D721Med (cell line): ENCODE measurements at regions not wholly inside any gene's neighbourhood (a gene's known extent, or its start where the extent isn't known, plus 50 kb on each side); places are given as distances from the start of the nearest gene placed in this dataset.

ENCODE experiments used
- DNase-seq: peaks from one replicate; pipeline ENCODE4 v3.0.0; 2011; ENCODE audit warnings: low spot score; ENCODE audit not compliant: insufficient read length
- FAIRE-seq: peaks from 2 replicates; lab custom pipeline; 2011; peaks lifted over from hg19 to GRCh38; lab: Jason Lieb, UNC
- CTCF ChIP-seq: IDR thresholded peaks from 2 replicates; pipeline ENCODE4 v1.5.1; 2012; ENCODE audit warnings: mild to moderate bottlenecking, control low read depth; ENCODE audit not compliant: insufficient read depth; ENCODE audit errors: missing control alignments

DNA sequence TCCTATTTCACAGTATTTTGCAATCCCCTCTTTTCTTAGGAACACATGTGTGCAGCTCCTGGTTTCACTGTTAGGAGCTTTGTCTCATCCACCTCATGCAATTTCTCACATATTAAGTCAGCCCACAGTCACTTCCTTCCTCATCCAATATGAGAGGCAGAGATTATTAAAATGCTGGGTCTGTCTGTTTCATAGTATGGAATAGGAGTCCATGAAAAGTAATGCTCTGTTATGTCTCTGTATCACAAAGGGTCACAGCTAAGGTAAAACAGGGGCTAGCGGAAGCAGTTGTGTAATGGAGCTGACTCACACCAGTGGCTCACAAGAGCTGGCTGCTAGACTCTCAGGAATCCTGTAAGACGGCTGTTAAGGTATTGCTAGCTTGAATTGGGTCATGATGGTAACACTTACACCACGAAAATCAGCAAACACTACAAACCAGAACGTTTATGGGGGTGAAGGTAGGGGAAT lies 216.5 kb downstream of the EFNB2 start:
- no peak for DNase-seq
- TF ChIP-seq CTCF: no peak
- FAIRE-seq: no peak

GRCh38 chr13:106314417-106314816 lies 221.0 kb downstream of the EFNB2 start:
- DNase-seq (no peak), FAIRE-seq (no peak)
- no peak for TF ChIP-seq CTCF

DNA sequence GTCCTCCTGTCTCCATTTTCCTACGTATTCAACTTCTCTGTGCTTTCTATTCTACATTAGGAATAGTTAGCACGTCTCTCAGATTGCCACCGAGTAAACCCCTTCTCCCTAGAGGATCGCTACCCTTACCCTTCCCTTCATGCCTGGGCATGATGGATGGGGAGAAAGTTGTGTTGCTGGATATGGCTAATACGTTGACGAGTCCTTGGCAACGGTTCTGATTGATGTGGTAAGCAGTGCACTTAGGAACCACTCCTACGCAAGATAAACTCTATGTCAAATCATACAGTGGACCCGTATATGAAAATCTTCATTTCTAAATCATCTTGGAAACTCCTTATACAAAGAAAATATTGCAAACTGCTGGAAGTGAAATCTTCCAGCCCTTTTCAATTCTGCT lies 224.5 kb downstream of the EFNB2 start:
- FAIRE-seq (no peak), DNase-seq (no peak)
- no peak for TF ChIP-seq CTCF

DNA sequence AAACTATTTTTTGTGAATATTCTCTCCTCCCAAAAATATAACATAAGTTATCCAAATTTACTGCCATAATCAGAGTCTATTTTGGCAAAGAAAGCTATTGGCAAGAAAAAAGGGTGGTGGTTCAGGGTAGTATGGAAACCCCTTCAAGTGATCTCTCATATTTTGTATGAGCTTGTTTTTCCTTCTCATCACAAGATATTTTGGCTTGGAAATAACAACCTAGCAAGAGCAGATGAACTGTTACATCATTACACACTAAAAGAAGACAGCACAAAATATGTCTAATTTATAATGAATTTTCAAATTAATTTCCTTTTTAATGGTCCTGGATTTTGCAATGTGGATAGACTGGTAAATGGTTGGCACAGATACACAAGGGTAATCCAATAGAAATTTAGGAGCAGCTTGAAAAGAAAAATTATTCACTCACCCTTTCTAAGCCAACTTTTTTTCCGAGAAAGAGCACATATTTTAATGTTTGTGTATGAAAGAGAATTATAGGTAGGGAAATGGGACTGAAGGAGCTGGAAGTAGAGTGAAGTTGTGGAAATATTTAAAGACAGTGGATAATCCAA lies 225.1 kb downstream of the EFNB2 start:
- DNase-seq (no peak), FAIRE-seq (no peak)

DNA sequence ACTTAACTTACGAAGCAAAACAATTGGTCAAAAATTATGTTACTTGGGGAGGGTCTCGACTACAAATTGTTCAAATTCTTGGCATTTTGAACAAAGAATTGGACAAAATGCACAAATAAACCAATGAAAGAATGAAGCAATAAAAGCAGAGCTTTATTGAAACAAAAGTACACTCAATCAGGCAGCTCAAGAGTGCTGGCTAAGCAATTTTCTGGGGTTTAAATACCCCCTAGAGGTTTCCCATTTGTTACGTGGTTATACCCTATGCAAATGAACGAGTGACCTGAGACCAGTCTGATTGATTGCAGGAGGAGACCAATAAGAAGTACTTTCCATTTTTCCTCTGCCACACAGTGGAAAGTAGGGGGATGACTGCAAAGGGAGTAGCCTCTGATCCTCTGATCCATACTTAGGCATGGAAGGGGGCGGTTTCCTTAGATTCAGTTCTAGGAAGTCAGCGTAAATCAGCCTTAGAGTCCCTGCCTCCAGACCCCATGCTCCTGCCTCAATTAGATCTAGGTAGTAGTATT lies 228.6 kb downstream of the EFNB2 start:
- TF ChIP-seq CTCF: no peak
- FAIRE-seq (no peak), DNase-seq (no peak)

More for the DNA sequence above, 225.1 kb downstream of the EFNB2 start:
- TF ChIP-seq CTCF: no peak

DNA sequence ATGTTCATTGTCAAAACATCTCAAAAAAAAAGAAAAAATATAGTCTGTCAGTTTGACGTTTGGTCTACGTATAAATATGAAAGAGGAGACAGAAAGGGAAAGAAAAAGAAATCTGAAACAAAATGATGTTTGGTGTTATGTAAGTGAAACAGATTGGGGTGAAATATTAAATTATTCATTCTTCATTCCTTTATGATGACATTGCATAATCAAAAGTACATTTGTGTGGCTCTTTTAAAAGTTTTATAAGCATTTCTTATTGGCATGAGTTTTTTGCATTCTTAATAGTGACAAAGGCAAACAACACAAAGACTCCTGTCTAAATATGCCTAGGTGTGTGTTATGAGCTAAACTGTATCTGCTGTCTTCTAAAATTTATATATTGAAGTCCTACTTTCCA lies 232.6 kb downstream of the EFNB2 start:
- TF ChIP-seq CTCF: no peak
- FAIRE-seq (no peak), DNase-seq (no peak)

GRCh38 chr13:106302011-106302410 lies 233.5 kb downstream of the EFNB2 start:
- TF ChIP-seq CTCF: no peak
- DNase-seq (no peak), FAIRE-seq (no peak)
